OCI-LY3 (cell line): ENCODE measurements at regions not wholly inside any gene's neighbourhood (a gene's known extent, or its start where the extent isn't known, plus 50 kb on each side); places are given as distances from the start of the nearest gene placed in this dataset.

ENCODE experiments used
- H2AFZ ChIP-seq: fragments of 200-600, 300-600 bp; shearing (Covaris generic); 2 replicates; pipeline ENCODE4 v1.6.0; 2014; ENCODE audit warnings: antibody characterized with exemption, low read depth, low read length
- H3K27ac ChIP-seq: fragments of 200-600, 300-600 bp; sonication (generic); 2 replicates; pipeline ENCODE4 v1.5.1; 2014; ENCODE audit warnings: mild to moderate bottlenecking, low read length, moderate library complexity, mixed read lengths
- H3K27me3 ChIP-seq: fragments of 200-600, 300-600 bp; sonication (generic); 2 replicates; pipeline ENCODE4 v1.6.1; 2014; ENCODE audit warnings: low read depth, low read length, mixed read lengths
- H3K36me3 ChIP-seq: fragments of 200-600, 300-600 bp; sonication (generic); replicated peaks from 2 replicates; pipeline ENCODE3; 2014; ENCODE audit warnings: low read depth, low read length, mixed read lengths
- H3K4me1 ChIP-seq: fragments of 300-600, 200-600 bp; sonication (generic); 2 replicates; pipeline ENCODE4 v1.6.1; 2014; ENCODE audit warnings: low read length, mixed read lengths
- H3K4me2 ChIP-seq: fragments of 200-600, 300-600 bp; sonication (generic); 2 replicates; pipeline ENCODE4 v1.6.1; 2014; ENCODE audit warnings: low read length, mixed read lengths
- H3K4me3 ChIP-seq: fragments of 300-600, 200-600 bp; sonication (generic); 2 replicates; pipeline ENCODE4 v1.5.1; 2014; ENCODE audit warnings: antibody characterized with exemption, mild to moderate bottlenecking, low read length, moderate library complexity
- H3K79me2 ChIP-seq: fragments of 300-600, 200-600 bp; shearing (Covaris generic); 2 replicates; pipeline ENCODE4 v1.6.1; 2014; ENCODE audit warnings: mild to moderate bottlenecking, low read length, mixed read lengths
- H3K9ac ChIP-seq: fragments of 300-600, 200-600 bp; shearing (Covaris generic); 2 replicates; pipeline ENCODE4 v1.6.0; 2014; ENCODE audit warnings: mild to moderate bottlenecking, low read length, moderate library complexity
- H3K9me3 ChIP-seq: fragments of 200-600, 300-600 bp; shearing (Covaris generic); 2 replicates; pipeline ENCODE4 v1.6.1; 2014; ENCODE audit warnings: low read length, mixed read lengths; ENCODE audit not compliant: insufficient read depth
- H4K20me1 ChIP-seq: fragments of 200-600, 300-600 bp; sonication (generic); 2 replicates; pipeline ENCODE4 v1.6.1; 2016; ENCODE audit warnings: low read length, mixed read lengths; ENCODE audit not compliant: insufficient read depth
- CTCF ChIP-seq: fragments of 200-600, 300-600 bp; sonication (generic); IDR thresholded peaks from 2 replicates; pipeline ENCODE4 v1.5.1; 2014; ENCODE audit warnings: antibody characterized with exemption, low read length, low read depth
- EZH2phosphoT487 ChIP-seq: fragments of 200-600 bp; shearing (Covaris generic); IDR thresholded peaks from 2 replicates; pipeline ENCODE4 v1.6.1; 2018; ENCODE audit warnings: antibody characterized with exemption, mixed run types, low read depth

GRCh38 chr22:49232319-49233067 lies 595.2 kb downstream of the BRD1 start:
- H3K27me3 ChIP-seq: no peaks in the 10 kb centered on the region
- H3K27ac ChIP-seq: no peak overlapping the region
- H3K79me2 ChIP-seq: no peaks in the 10 kb centered on the region
- no peak for TF ChIP-seq CTCF
- no peak for TF ChIP-seq EZH2phosphoT487
- no peak overlapping the region for H3K4me3 ChIP-seq
- H3K9me3 ChIP-seq: no peaks in the 10 kb centered on the region
- no peak overlapping the region for H3K9ac ChIP-seq
- H4K20me1 ChIP-seq: no peaks in the 10 kb centered on the region
- H3K4me2 ChIP-seq: no peak overlapping the region
- no peaks in the 10 kb centered on the region for H3K36me3 ChIP-seq
- no peak overlapping the region for H2AFZ ChIP-seq
- no peaks in the 10 kb centered on the region for H3K4me1 ChIP-seq

GRCh38 chr22:49230194-49230577 lies 597.5 kb downstream of the BRD1 start:
- Histone ChIP-seq H3K9me3 (no peaks in the 10 kb centered on the region), H3K4me3 (no peak overlapping the region), H3K4me2 (no peak overlapping the region), H3K79me2 (no peaks in the 10 kb centered on the region), H3K27ac (no peak overlapping the region), H2AFZ (no peak overlapping the region), H3K27me3 (no peaks in the 10 kb centered on the region), H3K4me1 (no peaks in the 10 kb centered on the region), H3K36me3 (no peaks in the 10 kb centered on the region), H4K20me1 (no peaks in the 10 kb centered on the region), H3K9ac (no peak overlapping the region)
- TF ChIP-seq EZH2phosphoT487 (no peak), CTCF (no peak)

- no peak for TF ChIP-seq CTCF
- TF ChIP-seq EZH2phosphoT487: no peak
- Histone ChIP-seq H3K4me2 (no peak overlapping the region), H3K9me3 (no peaks in the 10 kb centered on the region), H2AFZ (no peak overlapping the region), H3K79me2 (no peaks in the 10 kb centered on the region), H3K9ac (no peak overlapping the region), H4K20me1 (no peaks in the 10 kb centered on the region), H3K4me1 (no peaks in the 10 kb centered on the region), H3K36me3 (no peaks in the 10 kb centered on the region), H3K27ac (no peak overlapping the region), H3K27me3 (no peaks in the 10 kb centered on the region), H3K4me3 (no peak overlapping the region)
Measured at GRCh38 chr22:49229483-49230193, 598.0 kb downstream of the BRD1 start.

- H3K79me2 ChIP-seq: no peaks in the 10 kb centered on the region
- H3K36me3 ChIP-seq: no peaks in the 10 kb centered on the region
- H3K4me2 ChIP-seq: no peak overlapping the region
- H2AFZ ChIP-seq: no peak overlapping the region
- H4K20me1 ChIP-seq: no peaks in the 10 kb centered on the region
- H3K4me1 ChIP-seq: no peaks in the 10 kb centered on the region
- no peak overlapping the region for H3K9ac ChIP-seq
- TF ChIP-seq CTCF: no peak
- TF ChIP-seq EZH2phosphoT487: no peak
- no peak overlapping the region for H3K27ac ChIP-seq
- H3K27me3 ChIP-seq: no peaks in the 10 kb centered on the region
- H3K4me3 ChIP-seq: no peak overlapping the region
- H3K9me3 ChIP-seq: no peaks in the 10 kb centered on the region
Measured at GRCh38 chr22:49228431-49229037, 599.1 kb downstream of the BRD1 start.
